GM21360 (cell line): ENCODE measurements at regions not wholly inside any gene's neighbourhood (a gene's known extent, or its start where the extent isn't known, plus 50 kb on each side); places are given as distances from the start of the nearest gene placed in this dataset.

Experiments
- ATAC-seq: cut with Tn5 transposase; IDR thresholded peaks from one replicate; pipeline ENCODE4 v1.9.1; 2021; ENCODE audit warnings: mild to moderate bottlenecking, moderate library complexity; ENCODE audit not compliant: unreplicated experiment

- ATAC-seq, result no peak
These were observed 218.9 kb downstream of the NXNL2 start for GRCh38 chr9:88753691-88754367.

DNA sequence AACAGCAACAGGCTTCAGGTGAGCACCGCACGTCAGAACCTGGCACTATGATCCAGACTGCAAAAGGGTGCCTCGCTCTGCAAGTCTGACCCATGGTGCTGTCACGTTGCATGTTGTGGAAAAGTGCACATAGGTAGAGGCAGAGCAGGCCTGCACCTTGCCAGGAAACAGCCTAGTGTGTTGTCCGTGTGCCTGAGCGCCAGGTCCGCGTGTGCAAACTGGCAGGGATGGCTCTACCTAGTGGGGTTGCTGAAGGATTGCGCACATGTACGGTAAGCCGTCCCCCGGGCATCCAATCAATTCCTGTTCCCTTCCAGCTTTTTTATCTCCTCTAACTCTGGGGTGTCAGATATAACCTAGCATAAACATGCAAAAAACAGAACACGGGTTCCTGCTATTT lies 219.5 kb downstream of the NXNL2 start:
- no peak for ATAC-seq

DNA sequence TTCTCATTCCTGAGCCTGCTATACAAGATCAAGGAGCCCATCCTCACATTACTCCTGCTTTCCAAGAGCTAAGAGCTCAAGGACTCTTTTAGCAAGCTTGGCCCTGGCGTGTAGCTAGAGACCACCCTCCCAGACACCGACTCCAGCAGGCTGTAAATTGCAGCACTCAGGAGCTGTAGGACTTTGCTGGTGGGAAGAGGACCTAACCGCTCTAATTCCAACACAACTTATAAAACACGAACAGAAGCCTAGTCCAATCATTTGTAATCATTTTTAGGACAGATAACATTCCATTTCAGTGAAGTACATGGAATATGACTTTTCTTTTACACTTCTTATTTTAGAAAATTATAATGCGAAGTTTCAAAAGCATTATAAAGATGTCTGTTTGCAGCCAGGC lies 219.9 kb downstream of the NXNL2 start:
- no peak for ATAC-seq

- ATAC-seq, result no peak
These were observed 222.5 kb downstream of the NXNL2 start for GRCh38 chr9:88757406-88758010.

DNA sequence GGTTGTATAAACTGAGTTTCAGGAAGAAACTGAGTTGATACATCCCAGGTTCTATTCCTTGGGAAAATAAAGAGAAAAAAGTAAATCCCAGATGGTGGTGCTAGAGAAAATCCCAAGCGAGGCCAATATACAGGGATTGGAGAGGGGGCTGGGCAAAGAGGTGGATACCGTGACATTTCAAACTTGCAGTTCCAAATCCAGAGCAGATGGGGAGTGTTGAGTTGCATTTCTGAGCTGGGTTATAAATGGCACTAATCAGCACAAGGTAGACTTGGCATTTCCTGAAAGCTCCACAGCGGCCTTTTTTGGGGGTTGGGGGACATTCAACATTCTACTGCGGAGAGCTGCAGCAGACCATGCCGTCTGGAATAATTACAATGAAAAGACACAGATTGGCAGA lies 224.4 kb downstream of the NXNL2 start:
- no peak for ATAC-seq

- ATAC-seq, result no peak
These were observed 224.3 kb upstream of the S1PR3 start for GRCh38 chr9:88766778-88767503.

DNA sequence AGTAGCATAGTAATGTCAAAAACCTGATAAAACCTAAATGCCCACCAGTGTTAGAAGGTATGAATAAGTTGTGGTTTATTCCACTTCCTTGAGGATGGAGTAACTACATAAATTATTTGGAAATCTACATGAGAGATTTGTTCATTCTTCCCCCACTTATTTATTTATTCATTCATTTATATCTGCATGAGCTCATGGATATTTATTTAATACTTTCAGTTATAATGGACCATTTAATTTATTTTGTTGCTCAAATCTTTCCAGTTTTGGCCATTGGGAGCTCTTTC lies 223.8 kb upstream of the S1PR3 start:
- no peak for ATAC-seq

GRCh38 chr9:88772575-88772974 lies 218.7 kb upstream of the S1PR3 start:
- ATAC-seq, result no peak

- no peak for ATAC-seq
These were observed 218.1 kb upstream of the S1PR3 start for GRCh38 chr9:88773126-88773525.

GRCh38 chr9:88773627-88774244 lies 217.5 kb upstream of the S1PR3 start:
- ATAC-seq, result no peak

DNA sequence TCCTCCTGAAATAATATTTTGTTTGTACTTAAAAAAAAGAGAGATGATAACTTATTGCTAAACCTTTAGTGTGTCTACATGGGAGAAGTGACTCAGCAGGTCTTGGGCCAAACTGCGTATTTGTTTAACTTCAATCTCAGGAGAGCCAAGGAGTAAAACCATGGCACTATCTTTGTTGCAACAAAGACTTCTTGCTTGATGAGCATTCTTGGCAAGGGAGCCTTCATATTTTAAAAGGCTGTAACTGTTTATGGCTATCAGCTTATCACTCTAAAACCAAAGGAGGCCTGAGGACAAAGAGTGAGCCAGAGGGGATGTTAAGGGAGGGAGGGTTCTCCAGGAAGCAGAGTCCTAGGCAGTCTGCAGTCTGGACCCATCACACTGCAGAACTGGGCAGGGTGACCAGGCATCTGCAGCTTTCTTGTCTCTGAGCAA lies 216.2 kb upstream of the S1PR3 start:
- ATAC-seq, result no peak

DNA sequence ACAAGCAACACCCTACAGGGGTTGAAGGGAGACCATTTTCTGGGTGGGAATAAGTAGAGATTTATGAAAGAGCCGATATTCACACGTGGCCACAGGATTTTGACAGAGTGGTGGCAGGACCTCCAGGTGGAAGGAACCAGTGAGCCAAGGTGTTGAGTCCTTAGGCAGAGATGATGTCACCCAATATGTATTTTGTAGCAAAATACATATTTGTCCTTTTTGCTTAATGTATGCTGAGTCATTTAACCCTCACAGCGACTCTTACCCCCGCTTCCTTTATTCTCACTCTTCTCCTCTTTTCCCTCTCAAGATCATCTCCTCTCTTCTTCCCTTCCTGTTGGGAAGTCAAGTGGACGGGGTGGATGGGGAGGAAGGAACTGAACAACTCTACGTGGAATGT lies 215.7 kb upstream of the S1PR3 start:
- ATAC-seq, result no peak

GRCh38 chr9:88775966-88776365 lies 215.3 kb upstream of the S1PR3 start:
- no peak for ATAC-seq

DNA sequence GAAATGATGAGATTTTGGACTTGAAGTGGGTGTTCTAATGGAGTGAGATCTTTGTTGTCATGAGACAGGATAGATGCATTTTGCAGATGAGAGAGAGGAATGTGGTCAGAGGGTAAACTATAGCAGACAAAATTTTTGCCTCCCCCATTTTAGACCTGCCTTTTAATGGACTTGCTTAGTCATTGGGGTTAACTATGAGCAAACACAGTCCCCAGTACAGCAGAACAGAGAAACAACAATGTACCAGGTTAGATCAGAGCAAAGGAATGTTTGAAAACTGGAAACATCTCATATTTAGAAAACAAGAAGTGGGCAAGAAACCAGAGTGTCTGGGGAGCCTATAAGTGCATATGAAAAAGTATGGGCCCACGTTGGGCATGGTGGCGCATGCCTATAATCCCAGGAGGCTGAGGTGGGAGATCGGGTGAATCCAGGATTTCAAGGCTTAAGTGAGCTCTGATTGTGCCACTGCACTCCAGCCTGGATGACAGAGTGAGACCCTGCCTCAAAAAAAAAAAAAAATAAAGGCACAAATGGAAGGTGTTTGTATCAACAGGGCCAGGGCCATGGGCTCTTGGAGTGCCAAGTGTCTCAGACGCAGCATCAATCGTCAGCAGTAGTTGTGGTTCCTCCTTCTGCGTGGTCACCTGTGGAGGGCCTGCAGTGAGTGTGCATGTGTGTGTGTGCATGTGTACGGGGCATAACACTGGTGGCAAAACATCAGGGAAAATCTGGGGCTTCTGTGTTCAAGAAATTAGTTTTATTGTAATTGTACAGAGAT lies 214.4 kb upstream of the S1PR3 start:
- ATAC-seq, result no peak

GRCh38 chr9:88777498-88778312 lies 213.6 kb upstream of the S1PR3 start:
- no peak for ATAC-seq

- no peak for ATAC-seq
These were observed 209.5 kb upstream of the S1PR3 start for GRCh38 chr9:88781628-88782391.

- ATAC-seq, result no peak
These were observed 208.1 kb upstream of the S1PR3 start for GRCh38 chr9:88782931-88783710.

GRCh38 chr9:88783711-88784083 lies 207.6 kb upstream of the S1PR3 start:
- no peak for ATAC-seq

- no peak for ATAC-seq
These were observed 206.3 kb upstream of the S1PR3 start for GRCh38 chr9:88784960-88785359.
